GM19238 (cell line): ENCODE measurements at regions not wholly inside any gene's neighbourhood (a gene's known extent, or its start where the extent isn't known, plus 50 kb on each side); places are given as distances from the start of the nearest gene placed in this dataset.

Experiments
- DNase-seq: peaks from one replicate; pipeline ENCODE4 v3.0.0; 2011; ENCODE audit warnings: low spot score; ENCODE audit not compliant: insufficient read length

- no peak for DNase-seq
Observed at GRCh38 chr12:59928416-59928815, 332.6 kb downstream of the SLC16A7 start.

- DNase-seq = no peak
Observed at GRCh38 chr12:59929110-59929509, 333.3 kb downstream of the SLC16A7 start.

- DNase-seq = no peak
Observed at GRCh38 chr12:59934486-59934885, 338.7 kb downstream of the SLC16A7 start.

GRCh38 chr12:59936534-59936933 lies 340.7 kb downstream of the SLC16A7 start:
- DNase-seq = no peak

- no peak for DNase-seq
Observed at GRCh38 chr12:59937148-59937547, 341.3 kb downstream of the SLC16A7 start.

GRCh38 chr12:59938190-59938962 lies 342.5 kb downstream of the SLC16A7 start:
- no peak for DNase-seq

- DNase-seq = no peak
Observed at GRCh38 chr12:59940631-59941342, 345.0 kb downstream of the SLC16A7 start.

- no peak for DNase-seq
Observed at GRCh38 chr12:59941461-59941860, 345.6 kb downstream of the SLC16A7 start.

- no peak for DNase-seq
Observed at GRCh38 chr12:59944177-59944576, 348.3 kb downstream of the SLC16A7 start.

GRCh38 chr12:59946635-59947034 lies 350.8 kb downstream of the SLC16A7 start:
- no peak for DNase-seq

- no peak for DNase-seq
Observed at GRCh38 chr12:59963546-59963945, 367.7 kb downstream of the SLC16A7 start.

GRCh38 chr12:59972905-59973304 lies 377.1 kb downstream of the SLC16A7 start:
- no peak for DNase-seq

GRCh38 chr12:59973515-59973914 lies 377.7 kb downstream of the SLC16A7 start:
- DNase-seq = no peak

GRCh38 chr12:59977779-59978178 lies 381.9 kb downstream of the SLC16A7 start:
- DNase-seq = no peak

GRCh38 chr12:59980476-59980875 lies 384.6 kb downstream of the SLC16A7 start:
- no peak for DNase-seq

GRCh38 chr12:59999291-59999690 lies 403.5 kb downstream of the SLC16A7 start:
- no peak for DNase-seq

- DNase-seq = no peak
Observed at GRCh38 chr12:60010486-60010885, 414.7 kb downstream of the SLC16A7 start.

GRCh38 chr12:60012659-60013058 lies 416.8 kb downstream of the SLC16A7 start:
- DNase-seq = no peak

GRCh38 chr12:60014436-60014835 lies 418.6 kb downstream of the SLC16A7 start:
- DNase-seq = no peak

GRCh38 chr12:60020068-60020467 lies 424.2 kb downstream of the SLC16A7 start:
- DNase-seq = no peak

- no peak for DNase-seq
Observed at GRCh38 chr12:60021235-60021634, 425.4 kb downstream of the SLC16A7 start.

GRCh38 chr12:60027266-60027665 lies 431.4 kb downstream of the SLC16A7 start:
- no peak for DNase-seq

GRCh38 chr12:60034147-60034546 lies 438.3 kb downstream of the SLC16A7 start:
- DNase-seq = no peak
